Peyer's patch (tissue), 4 donors: ENCODE measurements at regions not wholly inside any gene's neighbourhood (a gene's known extent, or its start where the extent isn't known, plus 50 kb on each side); places are given as distances from the start of the nearest gene placed in this dataset.

Experiments used
- CTCF ChIP-seq, 6 experiments: fragments of 450-650 bp in 4 of 6; fragments of 200-600 bp in 2 of 6; sonication (generic) in 1 of 6; IDR thresholded peaks; one replicate each; pipeline ENCODE4 v1.5.1; 2017 to 2019; ENCODE audit warnings: antibody characterized with exemption in 6 of 6, mild to moderate bottlenecking in 3 of 6, moderate library complexity in 1 of 6
- POLR2A ChIP-seq, 2 donors: fragments of 450-650 bp; IDR thresholded peaks; one replicate each; pipeline ENCODE4 v1.5.1; 2017; ENCODE audit warnings: antibody characterized with exemption in 2 of 2, mild to moderate bottlenecking in 2 of 2, moderate library complexity in 2 of 2

GRCh38 chr10:63072951-63073350, 60.2 kb upstream of the NRBF2 start:
- TF ChIP-seq CTCF (IDR thresholded peaks at IDR 0.05) (no peak), POLR2A (IDR thresholded peaks at IDR 0.05) (no peak)
